ENCODE measurements at regions not wholly inside any gene's neighbourhood (a gene's known extent, or its start where the extent isn't known, plus 50 kb on each side); places are given as distances from the start of the nearest gene placed in this dataset.

DNA sequence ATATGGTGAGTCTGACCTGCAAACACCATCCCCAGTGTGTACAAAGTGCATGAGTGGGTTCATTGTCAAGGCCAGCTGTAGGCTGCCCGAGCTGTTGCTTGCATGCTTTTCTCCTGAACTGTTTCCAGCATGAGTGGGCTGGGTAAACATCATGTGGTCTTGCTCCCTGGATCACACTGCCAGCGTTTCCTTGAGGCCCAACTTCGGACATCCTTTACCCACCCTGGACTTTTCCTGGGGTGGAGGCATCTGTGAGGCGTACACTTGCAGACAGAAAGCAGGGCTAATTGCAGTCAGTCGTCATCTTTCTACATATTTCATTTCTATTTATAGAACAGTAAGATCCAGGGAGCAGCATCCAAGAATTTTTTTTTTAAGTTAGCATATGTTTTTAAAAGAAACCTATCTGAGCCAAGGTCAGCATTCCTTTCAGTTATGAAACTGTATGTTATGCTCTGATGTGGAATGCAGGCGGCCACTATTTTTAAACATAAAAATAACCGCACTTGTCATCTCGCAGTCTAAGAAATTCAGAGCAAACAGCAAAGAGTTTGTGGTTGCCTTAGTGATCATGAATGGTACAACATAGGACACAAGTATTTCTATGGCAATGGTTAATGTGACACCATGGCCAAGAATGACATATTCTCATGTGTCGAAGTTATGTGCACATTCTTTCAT, 106.5 kb upstream of the DMRT1 start (continued):
- TF ChIP-seq TRIM22 (IDR thresholded peaks at IDR 0.05) (no peak), MIER2 (CRISPR knock-in tag; IDR thresholded peaks at IDR 0.05) (no peak), RNF219 (CRISPR knock-in tag; IDR thresholded peaks at IDR 0.05) (no peak), EP300 (IDR thresholded peaks at IDR 0.05; ENCODE audit: low read depth in 2 of 2, low read length in 2 of 2) (peak in 1 of 2 experiments; percentile 55; a peak in 1 of 4 replicates), EP300 (CRISPR knock-in tag; IDR thresholded peaks at IDR 0.05; ENCODE audit: borderline replicate concordance) (peak; percentile 18; the same call in 1 of the 2 replicates), MXI1 (IDR thresholded peaks at IDR 0.05; ENCODE audit: borderline replicate concordance, low read depth, low read length) (peak; percentile 25; the same call in 1 of the 3 replicates), FOXK1 (CRISPR knock-in tag; IDR thresholded peaks at IDR 0.05; ENCODE audit: borderline replicate concordance, low read depth) (peak; percentile 87; the same call in 1 of the 2 replicates), KDM5A (IDR thresholded peaks at IDR 0.05; ENCODE audit: borderline replicate concordance, low read length) (no peak), ZNF615 (CRISPR knock-in tag; IDR thresholded peaks at IDR 0.05; ENCODE audit: borderline replicate concordance) (no peak), RBM39 (IDR thresholded peaks at IDR 0.05; ENCODE audit: low read depth, low read length, poor library complexity, severe bottlenecking) (no peak), CENPBD1 (CRISPR knock-in tag; IDR thresholded peaks at IDR 0.05; ENCODE audit: borderline replicate concordance, low read depth) (no peak), ZNF598 (CRISPR knock-in tag; IDR thresholded peaks at IDR 0.05; ENCODE audit: borderline replicate concordance) (no peak), ZNF883 (CRISPR knock-in tag; IDR thresholded peaks at IDR 0.05; ENCODE audit: not compliant biosample characterization) (peak; percentile 24), ZNF331 (CRISPR knock-in tag; IDR thresholded peaks at IDR 0.05) (peak; percentile 23; the same call in 1 of the 2 replicates), ELF4 (CRISPR knock-in tag; IDR thresholded peaks at IDR 0.05; ENCODE audit: borderline replicate concordance) (no peak), ELF1 (CRISPR knock-in tag; IDR thresholded peaks at IDR 0.05) (no peak), ZNF101 (CRISPR knock-in tag; IDR thresholded peaks at IDR 0.05; ENCODE audit: borderline replicate concordance, low read depth) (no peak), ZBTB1 (CRISPR knock-in tag; IDR thresholded peaks at IDR 0.05; ENCODE audit: borderline replicate concordance) (no peak), NCOA1 (CRISPR knock-in tag; IDR thresholded peaks at IDR 0.05) (no peak), UBTF (CRISPR knock-in tag; IDR thresholded peaks at IDR 0.05) (0 out of 2 replicates have a peak, but pooled peaks have one; percentile 22)
- TF ChIP-seq, protein P1, sequence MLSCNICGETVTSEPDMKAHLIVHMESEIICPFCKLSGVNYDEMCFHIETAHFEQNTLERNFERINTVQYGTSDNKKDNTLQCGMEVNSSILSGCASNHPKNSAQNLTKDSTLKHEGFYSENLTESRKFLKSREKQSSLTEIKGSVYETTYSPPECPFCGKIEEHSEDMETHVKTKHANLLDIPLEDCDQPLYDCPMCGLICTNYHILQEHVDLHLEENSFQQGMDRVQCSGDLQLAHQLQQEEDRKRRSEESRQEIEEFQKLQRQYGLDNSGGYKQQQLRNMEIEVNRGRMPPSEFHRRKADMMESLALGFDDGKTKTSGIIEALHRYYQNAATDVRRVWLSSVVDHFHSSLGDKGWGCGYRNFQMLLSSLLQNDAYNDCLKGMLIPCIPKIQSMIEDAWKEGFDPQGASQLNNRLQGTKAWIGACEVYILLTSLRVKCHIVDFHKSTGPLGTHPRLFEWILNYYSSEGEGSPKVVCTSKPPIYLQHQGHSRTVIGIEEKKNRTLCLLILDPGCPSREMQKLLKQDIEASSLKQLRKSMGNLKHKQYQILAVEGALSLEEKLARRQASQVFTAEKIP (CRISPR knock-in tag; IDR thresholded peaks at IDR 0.05; ENCODE audit: borderline replicate concordance): no peak

All from HepG2 (cell line).